Fibroblast of mammary gland (primary cell): ENCODE measurements at regions not wholly inside any gene's neighbourhood (a gene's known extent, or its start where the extent isn't known, plus 50 kb on each side); places are given as distances from the start of the nearest gene placed in this dataset.

Source experiments
- DNase-seq: peaks from one replicate; pipeline ENCODE4 v3.0.0-alpha.2; 2010; ENCODE audit warnings: low read depth
- H3K4me3 ChIP-seq: 2 replicates; pipeline ENCODE4 v1.5.1; 2011; ENCODE audit warnings: low read depth, mild to moderate bottlenecking, low read length, moderate library complexity; ENCODE audit not compliant: control insufficient read depth
- TF ChIP-seq, protein P1 (sequence below): conservative IDR thresholded peaks from 2 replicates; pipeline ENCODE4 v1.5.1; 2011; ENCODE audit warnings: low read depth, low read length, inconsistent platforms; ENCODE audit not compliant: control insufficient read depth, insufficient read depth

GRCh38 chr6:156027248-156027626, 571.6 kb upstream of the NOX3 start:
- TF ChIP-seq, protein P1, sequence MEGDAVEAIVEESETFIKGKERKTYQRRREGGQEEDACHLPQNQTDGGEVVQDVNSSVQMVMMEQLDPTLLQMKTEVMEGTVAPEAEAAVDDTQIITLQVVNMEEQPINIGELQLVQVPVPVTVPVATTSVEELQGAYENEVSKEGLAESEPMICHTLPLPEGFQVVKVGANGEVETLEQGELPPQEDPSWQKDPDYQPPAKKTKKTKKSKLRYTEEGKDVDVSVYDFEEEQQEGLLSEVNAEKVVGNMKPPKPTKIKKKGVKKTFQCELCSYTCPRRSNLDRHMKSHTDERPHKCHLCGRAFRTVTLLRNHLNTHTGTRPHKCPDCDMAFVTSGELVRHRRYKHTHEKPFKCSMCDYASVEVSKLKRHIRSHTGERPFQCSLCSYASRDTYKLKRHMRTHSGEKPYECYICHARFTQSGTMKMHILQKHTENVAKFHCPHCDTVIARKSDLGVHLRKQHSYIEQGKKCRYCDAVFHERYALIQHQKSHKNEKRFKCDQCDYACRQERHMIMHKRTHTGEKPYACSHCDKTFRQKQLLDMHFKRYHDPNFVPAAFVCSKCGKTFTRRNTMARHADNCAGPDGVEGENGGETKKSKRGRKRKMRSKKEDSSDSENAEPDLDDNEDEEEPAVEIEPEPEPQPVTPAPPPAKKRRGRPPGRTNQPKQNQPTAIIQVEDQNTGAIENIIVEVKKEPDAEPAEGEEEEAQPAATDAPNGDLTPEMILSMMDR = no peak
- no peak overlapping the region for H3K4me3 ChIP-seq
- DNase-seq = no peak

- TF ChIP-seq, protein P1 = no peak
- H3K4me3 ChIP-seq = no peak overlapping the region
- DNase-seq = no peak
Measured at GRCh38 chr6:156026486-156027247, 571.0 kb upstream of the NOX3 start.

- TF ChIP-seq, protein P1 = no peak
- no peak overlapping the region for H3K4me3 ChIP-seq
- DNase-seq = no peak
Measured at GRCh38 chr6:156024339-156024738, 568.7 kb upstream of the NOX3 start.

DNA sequence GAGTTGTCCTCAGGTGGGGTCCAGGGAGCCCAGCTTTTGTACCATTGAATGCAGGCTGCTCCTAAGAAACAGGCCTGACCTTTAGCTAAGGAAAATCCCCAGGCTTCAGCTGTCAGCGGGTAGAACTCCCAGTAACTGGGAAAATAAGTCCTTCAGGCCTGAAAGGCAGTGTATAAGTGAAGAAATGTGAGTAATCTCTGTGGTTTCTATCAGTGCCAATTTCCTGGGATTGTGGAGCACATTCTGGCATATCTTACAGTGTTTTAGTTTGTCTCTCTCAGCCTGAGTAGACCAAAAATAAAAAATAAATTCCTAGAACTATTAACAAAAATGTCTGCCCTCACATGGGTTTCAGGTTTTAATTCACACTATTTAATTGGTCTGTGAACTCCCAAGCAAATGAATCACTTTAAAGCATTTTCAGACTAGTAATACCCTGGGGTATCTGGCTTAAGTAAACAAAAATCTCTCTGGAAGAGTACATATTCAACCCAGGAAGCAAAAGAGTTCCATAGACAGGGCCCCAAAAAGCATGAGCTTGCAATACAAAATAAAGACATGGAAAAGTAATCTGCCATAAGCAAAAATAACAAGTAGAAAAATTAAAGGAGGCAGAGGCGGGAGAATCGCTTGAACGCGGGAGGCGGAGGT, 566.2 kb upstream of the NOX3 start:
- no peak overlapping the region for H3K4me3 ChIP-seq
- TF ChIP-seq, protein P1 = no peak
- peak; percentile 62 for DNase-seq

- TF ChIP-seq, protein P1 = no peak
- DNase-seq = peak; percentile 11
- no peak overlapping the region for H3K4me3 ChIP-seq
Measured at GRCh38 chr6:156017838-156018237, 562.2 kb upstream of the NOX3 start.

- H3K4me3 ChIP-seq = no peak overlapping the region
- DNase-seq = no peak
- TF ChIP-seq, protein P1 = no peak
Measured at GRCh38 chr6:156016186-156016976, 560.7 kb upstream of the NOX3 start.
